CD4-positive, alpha-beta T cell (primary cell): ENCODE measurements at regions not wholly inside any gene's neighbourhood (a gene's known extent, or its start where the extent isn't known, plus 50 kb on each side); places are given as distances from the start of the nearest gene placed in this dataset.

Experiments
- ATAC-seq: fragments of 200-7000 bp; cut with Tn5 transposase; one replicate; pipeline ENCODE4 v1.10.0; 2022; ENCODE audit warnings: mild to moderate bottlenecking; ENCODE audit not compliant: poor library complexity
- CTCF ChIA-PET: fragments of 350-600 bp; sonication (Branson Sonifier 250); formaldehyde crosslinking; loops from one replicate; lab custom pipeline; 2021; ENCODE audit warnings: antibody characterized with exemption, inconsistent platforms; lab: Charles Lee
- POLR2A ChIA-PET: fragments of 350-600 bp; sonication (Branson Sonifier 250); formaldehyde crosslinking; loops from one replicate; lab custom pipeline; 2021; ENCODE audit warnings: antibody characterized with exemption, inconsistent platforms; lab: Charles Lee
- DNase-seq, 14 experiments: peaks; one replicate each; pipeline ENCODE4 v3.0.0-alpha.2; 2013 to 2020; ENCODE audit warnings: mixed read lengths in 2 of 14
- H3K27ac ChIP-seq, 2 donors: one replicate each; pipeline versions ENCODE4 v1.5.1 to v1.7.0; 2013; ENCODE audit warnings: low read length in 2 of 2, low read depth in 1 of 2, mild to moderate bottlenecking in 1 of 2
- H3K27me3 ChIP-seq, 2 experiments: 1 replicate in 1 of 2; 2 replicates in 1 of 2; pipeline versions ENCODE4 v1.6.1 to v1.7.0; 2013; ENCODE audit warnings: low read length in 2 of 2, control low read depth in 1 of 2, mild to moderate bottlenecking in 1 of 2, moderate library complexity in 1 of 2; ENCODE audit not compliant: insufficient read depth in 2 of 2, control insufficient read depth in 1 of 2
- H3K36me3 ChIP-seq: one replicate; pipeline ENCODE4 v1.6.1; 2013; ENCODE audit warnings: low read length, control low read depth; ENCODE audit not compliant: insufficient read depth
- H3K4me1 ChIP-seq: one replicate; pipeline ENCODE4 v1.6.1; 2013; ENCODE audit warnings: low read length, control low read depth; ENCODE audit not compliant: insufficient read depth
- H3K4me3 ChIP-seq: one replicate; pipeline ENCODE4 v1.5.1; 2013; ENCODE audit warnings: mild to moderate bottlenecking, low read length, moderate library complexity
- H3K9me3 ChIP-seq, 2 experiments: 1 replicate in 1 of 2; 2 replicates in 1 of 2; pipeline versions ENCODE4 v1.6.1 to v1.7.0; 2013; ENCODE audit warnings: low read length in 2 of 2, mild to moderate bottlenecking in 2 of 2, control low read depth in 1 of 2, moderate library complexity in 1 of 2; ENCODE audit not compliant: control insufficient read depth in 1 of 2, insufficient read depth in 1 of 2
- H3K27ac Mint-ChIP-seq: one replicate; pipeline ENCODE4 v1.8.0; 2020; ENCODE audit warnings: mixed read lengths
- H3K27me3 Mint-ChIP-seq: one replicate; pipeline ENCODE4 v1.8.0; 2021; ENCODE audit warnings: mixed read lengths
- H3K36me3 Mint-ChIP-seq: one replicate; pipeline ENCODE4 v1.8.0; 2021; ENCODE audit warnings: low read depth, mixed read lengths
- H3K4me1 Mint-ChIP-seq: one replicate; pipeline ENCODE4 v1.8.0; 2021; ENCODE audit warnings: low read depth, mixed read lengths
- H3K4me3 Mint-ChIP-seq: one replicate; pipeline ENCODE4 v1.8.0; 2020; ENCODE audit warnings: mild to moderate bottlenecking, mixed read lengths
- H3K9me3 Mint-ChIP-seq: one replicate; pipeline ENCODE4 v1.8.0; 2020; ENCODE audit warnings: mixed read lengths
- intact Hi-C, 2 experiments: fragments of 100-400 bp; cut with DNase I in 1 of 2; cut with micrococcal nuclease in 1 of 2; formaldehyde crosslinking; loops; one replicate each; pipeline versions ENCODE4 v1.15.1 to v1.9.0; 2023 to 2025; cut with DNase I, micrococcal nuclease
- TF ChIP-seq, protein P1 (sequence below): fragments of 200-600 bp; IDR thresholded peaks from one replicate; pipeline ENCODE4 v1.8.0; 2022; ENCODE audit warnings: antibody characterized with exemption, mild to moderate bottlenecking

GRCh38 chr11:115656041-115656440, 151.8 kb upstream of the CADM1 start:
- Histone ChIP-seq H3K27me3 (peaks cover 15 to 25% of the 10 kb centered on the region in 2 experiments), H3K4me1 (no peaks in the 10 kb centered on the region), H3K9me3 (peaks cover 0 to 21% of the 10 kb centered on the region in 2 experiments), H3K36me3 (no peaks in the 10 kb centered on the region), H3K4me3 (no peak overlapping the region), H3K27ac (no peak overlapping the region)
- TF ChIP-seq, protein P1, sequence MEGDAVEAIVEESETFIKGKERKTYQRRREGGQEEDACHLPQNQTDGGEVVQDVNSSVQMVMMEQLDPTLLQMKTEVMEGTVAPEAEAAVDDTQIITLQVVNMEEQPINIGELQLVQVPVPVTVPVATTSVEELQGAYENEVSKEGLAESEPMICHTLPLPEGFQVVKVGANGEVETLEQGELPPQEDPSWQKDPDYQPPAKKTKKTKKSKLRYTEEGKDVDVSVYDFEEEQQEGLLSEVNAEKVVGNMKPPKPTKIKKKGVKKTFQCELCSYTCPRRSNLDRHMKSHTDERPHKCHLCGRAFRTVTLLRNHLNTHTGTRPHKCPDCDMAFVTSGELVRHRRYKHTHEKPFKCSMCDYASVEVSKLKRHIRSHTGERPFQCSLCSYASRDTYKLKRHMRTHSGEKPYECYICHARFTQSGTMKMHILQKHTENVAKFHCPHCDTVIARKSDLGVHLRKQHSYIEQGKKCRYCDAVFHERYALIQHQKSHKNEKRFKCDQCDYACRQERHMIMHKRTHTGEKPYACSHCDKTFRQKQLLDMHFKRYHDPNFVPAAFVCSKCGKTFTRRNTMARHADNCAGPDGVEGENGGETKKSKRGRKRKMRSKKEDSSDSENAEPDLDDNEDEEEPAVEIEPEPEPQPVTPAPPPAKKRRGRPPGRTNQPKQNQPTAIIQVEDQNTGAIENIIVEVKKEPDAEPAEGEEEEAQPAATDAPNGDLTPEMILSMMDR, result no peak
- Mint-ChIP-seq H3K4me3 (no peak overlapping the region), H3K27ac (no peak overlapping the region), H3K4me1 (no peaks in the 10 kb centered on the region), H3K9me3 (peaks cover 2% of the 10 kb centered on the region), H3K36me3 (no peaks in the 10 kb centered on the region), H3K27me3 (peaks cover 60% of the 10 kb centered on the region)
- DNase-seq, result no peak
- no peak for ATAC-seq
- intact Hi-C loops, result no loop called here
- POLR2A ChIA-PET, result no interaction called here
- CTCF ChIA-PET, result no interaction called here

DNA sequence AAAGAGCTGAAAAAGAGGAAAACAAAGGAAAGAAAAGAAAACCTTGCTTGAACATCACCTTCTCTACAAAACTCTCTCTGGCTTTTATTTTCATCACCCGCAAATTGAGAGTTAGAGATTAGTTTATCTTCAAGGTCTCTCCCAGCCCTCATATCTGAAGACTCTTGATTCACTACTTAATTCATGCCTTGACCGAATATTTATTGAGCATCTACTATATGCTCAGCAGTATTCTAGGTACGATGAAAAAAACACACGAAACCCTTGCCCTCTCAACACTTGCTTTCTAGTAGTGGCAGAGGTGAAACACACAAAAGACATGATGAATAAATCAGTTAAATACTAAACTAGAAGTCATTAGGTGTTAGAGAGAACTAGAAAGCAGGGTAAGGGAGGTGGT, 150.6 kb upstream of the CADM1 start:
- Mint-ChIP-seq H3K36me3 (no peaks in the 10 kb centered on the region), H3K4me3 (no peak overlapping the region), H3K9me3 (peaks cover 2% of the 10 kb centered on the region), H3K27me3 (peaks cover 48% of the 10 kb centered on the region), H3K27ac (no peak overlapping the region), H3K4me1 (no peaks in the 10 kb centered on the region)
- TF ChIP-seq, protein P1, result no peak
- Histone ChIP-seq H3K4me1 (no peaks in the 10 kb centered on the region), H3K9me3 (peaks cover 0 to 19% of the 10 kb centered on the region in 2 experiments), H3K36me3 (no peaks in the 10 kb centered on the region), H3K4me3 (no peak overlapping the region), H3K27ac (no peak overlapping the region), H3K27me3 (peaks cover 10 to 16% of the 10 kb centered on the region in 2 experiments)
- ChIA-PET POLR2A (no interaction called here), CTCF (no interaction called here)
- DNase-seq, result no peak
- intact Hi-C loops, result no loop called here
- ATAC-seq, result no peak

GRCh38 chr11:115653926-115654325, 149.7 kb upstream of the CADM1 start:
- Mint-ChIP-seq H3K4me1 (no peaks in the 10 kb centered on the region), H3K4me3 (no peak overlapping the region), H3K9me3 (peaks cover 2% of the 10 kb centered on the region), H3K36me3 (no peaks in the 10 kb centered on the region), H3K27ac (no peak overlapping the region), H3K27me3 (peaks cover 44% of the 10 kb centered on the region)
- Histone ChIP-seq H3K36me3 (no peaks in the 10 kb centered on the region), H3K4me1 (no peaks in the 10 kb centered on the region), H3K4me3 (no peak overlapping the region), H3K27me3 (peaks cover 7 to 8% of the 10 kb centered on the region in 2 experiments), H3K9me3 (peaks cover 0 to 11% of the 10 kb centered on the region in 2 experiments), H3K27ac (no peak overlapping the region)
- ChIA-PET POLR2A (no interaction called here), CTCF (no interaction called here)
- ATAC-seq, result no peak
- intact Hi-C loops, result no loop called here
- DNase-seq, result no peak
- TF ChIP-seq, protein P1, result no peak
